CD4-positive, alpha-beta T cell treated with Interleukin-15 for 1 hour (primary cell): ENCODE measurements at regions not wholly inside any gene's neighbourhood (a gene's known extent, or its start where the extent isn't known, plus 50 kb on each side); places are given as distances from the start of the nearest gene placed in this dataset.

Experiments
- DNase-seq: peaks from one replicate; pipeline ENCODE4 v3.0.0-alpha.2; 2020

GRCh38 chr1:220983877-220984635 is 104.8 kb downstream of the HLX start:
- no peak for DNase-seq

DNA sequence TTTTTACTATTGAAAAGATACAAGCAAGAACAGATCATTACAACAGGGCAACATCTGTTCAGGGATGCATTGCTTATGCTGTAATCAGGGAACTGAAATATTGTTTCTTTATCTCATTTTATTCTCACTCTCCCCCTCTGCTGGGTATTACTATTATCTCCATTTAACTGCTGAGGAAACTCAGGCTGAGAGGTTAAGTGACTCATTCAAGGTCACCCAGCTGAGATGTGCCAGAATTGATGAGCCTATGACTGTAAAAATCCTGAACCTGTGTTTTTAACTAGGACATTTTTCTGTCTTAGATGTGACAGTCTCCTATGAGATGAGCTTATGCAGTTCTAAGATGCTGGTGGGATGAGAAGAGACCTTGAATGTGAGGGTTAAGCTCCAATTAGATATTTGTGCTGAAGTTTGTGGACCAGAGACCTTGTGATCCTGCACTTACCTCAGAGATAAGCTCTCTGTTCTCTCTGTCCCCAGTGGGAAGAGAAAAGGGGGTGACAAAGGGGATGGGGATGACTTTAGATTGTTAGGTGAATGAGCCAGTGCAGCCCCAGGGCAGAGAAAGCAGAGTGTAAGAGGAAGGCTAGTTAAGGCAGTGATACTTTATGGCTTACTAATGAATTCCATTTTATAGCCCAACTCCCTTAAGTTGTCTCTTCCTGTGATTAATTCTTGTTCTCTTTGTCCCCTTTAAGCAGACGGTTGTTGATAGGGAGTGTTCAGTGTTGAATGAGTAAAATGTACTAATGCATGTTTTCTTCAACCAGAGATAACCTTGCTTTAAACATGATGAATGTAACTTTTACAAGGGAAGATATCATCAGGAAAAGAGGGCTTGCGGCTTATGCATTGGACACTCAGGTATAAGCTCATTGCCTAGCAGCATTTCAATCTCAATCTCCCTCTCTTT is 111.4 kb downstream of the HLX start:
- no peak for DNase-seq

DNA sequence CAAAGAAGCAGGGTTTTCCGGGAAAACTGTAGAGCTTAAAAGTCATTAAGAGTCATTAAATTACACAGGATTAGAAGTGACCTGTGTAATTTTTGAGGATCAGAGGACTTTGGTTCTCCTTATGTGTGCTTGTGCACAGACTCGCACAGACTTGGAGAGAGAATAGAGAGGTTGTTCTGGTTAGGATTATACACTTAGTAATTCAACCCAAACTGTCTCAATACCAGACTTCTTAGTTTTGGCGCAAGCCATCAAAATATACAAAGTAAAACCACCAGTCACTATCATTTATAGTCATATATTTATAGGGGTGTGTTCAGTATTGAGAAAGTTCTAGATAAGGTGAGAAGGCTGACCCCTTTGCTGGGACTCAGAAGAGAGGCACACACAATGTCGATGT is 112.3 kb downstream of the HLX start:
- no peak for DNase-seq

DNA sequence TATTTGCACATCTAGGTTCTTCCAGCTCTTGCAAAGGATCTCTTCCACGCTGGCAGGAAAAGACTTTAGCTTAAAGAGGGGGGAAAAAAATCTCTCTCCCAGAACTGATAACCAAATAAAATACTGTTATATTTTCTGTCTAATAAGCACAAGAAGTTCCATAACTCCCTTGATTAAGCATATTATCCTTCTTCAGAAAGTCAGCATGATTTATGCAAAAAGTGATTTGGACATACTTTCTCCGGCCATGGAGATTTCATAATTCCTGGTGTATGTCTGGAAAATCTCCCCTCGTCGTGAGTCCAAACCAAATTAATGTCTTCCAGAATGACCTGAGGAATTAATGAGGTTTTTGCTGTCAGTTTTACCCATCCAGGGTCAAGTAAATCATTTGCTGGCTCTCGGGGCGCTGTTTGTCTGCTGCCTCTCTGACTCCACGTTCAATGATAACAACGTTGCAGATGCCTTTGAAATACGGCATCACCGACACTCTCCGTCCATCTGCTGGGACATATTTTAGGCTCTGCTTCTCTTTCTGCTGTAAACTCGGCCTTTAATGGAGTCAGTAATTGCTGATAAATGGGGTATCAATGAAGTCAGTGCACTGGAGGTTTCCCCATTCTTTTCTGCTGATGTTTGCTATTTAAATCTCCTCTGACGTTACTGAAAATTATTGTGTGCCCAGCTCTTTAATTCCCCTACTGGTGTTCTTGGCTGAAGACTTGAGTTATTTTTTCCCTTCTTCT is 112.9 kb downstream of the HLX start:
- no peak for DNase-seq

- DNase-seq, result no peak
Measured at GRCh38 chr1:220992705-220993052, 113.4 kb downstream of the HLX start.

- DNase-seq, result no peak
Measured at GRCh38 chr1:220994671-220995070, 115.4 kb downstream of the HLX start.

DNA sequence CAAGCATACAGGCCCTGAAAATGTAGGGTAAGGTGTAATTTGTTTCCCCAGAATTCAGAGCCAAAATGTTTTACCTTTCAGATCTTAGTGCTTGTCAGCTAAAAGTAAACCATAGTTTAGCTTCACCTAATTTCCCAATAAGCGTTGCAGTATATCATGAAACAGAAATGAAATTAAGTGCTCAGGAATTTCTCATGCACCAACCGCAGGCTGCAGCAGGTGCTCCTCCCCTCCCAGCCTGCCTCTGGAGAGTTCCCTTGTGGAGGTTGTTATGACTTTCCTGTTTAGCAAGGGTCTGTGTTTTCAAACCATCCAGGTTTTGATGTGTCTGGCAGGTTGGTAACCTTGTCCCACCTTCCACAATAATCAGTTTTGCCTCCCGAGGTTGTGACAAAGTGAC is 118.5 kb downstream of the HLX start:
- DNase-seq, result no peak

GRCh38 chr1:220999872-221000863 is 120.9 kb downstream of the HLX start:
- peak; percentile 37 for DNase-seq

- no peak for DNase-seq
Measured at GRCh38 chr1:221001167-221001566, 121.9 kb downstream of the HLX start.

- no peak for DNase-seq
Measured at GRCh38 chr1:221002601-221003000, 123.4 kb downstream of the HLX start.

DNA sequence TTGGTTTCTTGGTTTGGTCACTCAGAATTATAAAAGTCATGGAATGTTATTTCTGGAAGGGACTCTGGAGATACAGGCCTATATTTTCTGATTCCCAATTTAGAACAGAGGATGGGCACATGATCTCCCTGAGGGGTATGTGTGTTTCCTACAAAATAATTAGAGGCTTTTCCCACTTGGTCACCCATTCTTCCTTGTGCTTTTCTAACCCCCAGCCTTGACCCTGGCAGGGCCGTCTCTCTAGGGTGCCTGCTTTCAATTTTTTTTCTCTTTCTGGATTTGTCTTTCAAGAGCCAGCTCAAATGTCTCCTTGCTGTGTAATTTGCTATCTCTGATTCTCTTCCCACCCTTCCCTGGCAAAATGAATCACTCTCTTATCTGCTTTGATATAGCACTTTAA is 131.9 kb downstream of the HLX start:
- DNase-seq, result no peak

DNA sequence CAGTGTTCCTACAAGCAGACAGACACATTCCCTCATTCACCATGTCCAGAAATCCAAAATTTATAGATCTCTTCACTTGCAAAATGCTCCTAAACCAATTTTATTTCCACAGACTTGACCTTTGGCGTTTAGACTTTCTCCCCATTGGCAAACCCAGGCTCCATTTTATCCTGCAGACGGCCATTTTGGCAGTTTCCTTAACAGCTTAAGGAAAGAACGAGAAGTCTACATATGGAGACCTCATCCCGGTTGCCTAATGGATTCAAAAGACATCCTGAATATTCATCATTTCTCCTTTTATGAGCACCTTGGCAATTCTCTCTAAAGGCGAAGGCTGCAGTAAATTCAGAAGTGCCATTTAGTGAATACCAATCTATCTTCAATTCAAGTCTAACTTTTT is 132.9 kb downstream of the HLX start:
- no peak for DNase-seq

GRCh38 chr1:221013691-221014660 is 134.7 kb downstream of the HLX start:
- no peak for DNase-seq

GRCh38 chr1:221015159-221015790 is 136.0 kb downstream of the HLX start:
- no peak for DNase-seq

DNA sequence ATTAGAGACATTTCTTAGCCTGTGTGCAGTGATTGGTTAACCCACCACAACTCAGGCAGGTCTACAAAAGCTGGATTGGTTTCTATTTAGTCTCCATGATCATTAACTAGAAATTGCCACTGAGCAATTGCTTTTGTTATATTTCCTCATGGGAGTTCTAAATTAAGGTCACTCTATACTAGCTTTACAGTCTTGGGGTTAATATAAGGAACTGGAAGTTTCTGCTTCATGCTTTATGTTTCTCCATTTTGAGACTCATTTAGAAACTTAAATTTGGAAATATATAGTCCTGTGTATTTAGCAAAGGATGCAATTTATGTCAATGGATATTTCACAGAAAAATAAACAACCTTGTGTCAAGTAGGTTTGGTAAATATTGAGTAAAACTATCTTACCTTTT is 137.5 kb downstream of the HLX start:
- DNase-seq, result no peak

- no peak for DNase-seq
Measured at GRCh38 chr1:221018414-221018813, 139.2 kb downstream of the HLX start.

DNA sequence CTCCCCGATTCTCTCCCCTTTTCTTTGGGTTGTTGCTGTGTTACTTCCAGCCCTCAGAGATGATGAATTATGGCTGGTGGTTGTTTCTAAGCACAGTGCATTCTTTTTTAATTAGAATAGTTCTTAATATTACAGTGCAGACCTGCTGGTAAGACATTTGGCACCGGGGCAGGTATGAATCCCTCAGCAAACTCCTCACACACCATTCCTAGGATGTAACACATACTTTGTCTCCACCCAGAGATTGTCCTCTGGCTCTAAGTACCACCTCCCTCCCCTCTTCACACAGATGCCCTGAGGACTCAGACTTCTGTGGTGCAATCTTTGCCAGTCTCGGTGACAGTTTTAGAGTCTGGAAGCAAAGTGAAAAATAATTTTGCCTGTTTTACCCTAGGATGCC is 143.1 kb downstream of the HLX start:
- DNase-seq, result no peak

DNA sequence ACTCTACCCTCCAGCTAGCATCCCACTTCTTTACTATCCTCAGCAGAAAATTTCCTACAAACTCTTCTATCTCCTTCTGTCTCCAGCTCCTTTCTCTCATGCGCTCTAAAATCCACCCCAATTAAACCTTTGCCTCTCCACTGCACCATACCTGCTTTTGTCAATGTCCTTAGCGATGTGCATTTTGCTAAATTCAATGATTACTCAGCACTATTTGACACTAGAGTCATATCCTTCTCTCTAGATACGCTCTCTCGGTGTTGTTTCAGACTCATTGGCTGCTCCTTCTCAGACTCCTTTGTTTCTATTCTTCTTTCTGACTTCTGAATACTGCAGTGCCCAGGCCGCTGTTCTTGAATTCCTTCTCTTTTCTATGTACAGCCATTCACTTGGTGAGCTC is 144.2 kb downstream of the HLX start:
- no peak for DNase-seq

DNA sequence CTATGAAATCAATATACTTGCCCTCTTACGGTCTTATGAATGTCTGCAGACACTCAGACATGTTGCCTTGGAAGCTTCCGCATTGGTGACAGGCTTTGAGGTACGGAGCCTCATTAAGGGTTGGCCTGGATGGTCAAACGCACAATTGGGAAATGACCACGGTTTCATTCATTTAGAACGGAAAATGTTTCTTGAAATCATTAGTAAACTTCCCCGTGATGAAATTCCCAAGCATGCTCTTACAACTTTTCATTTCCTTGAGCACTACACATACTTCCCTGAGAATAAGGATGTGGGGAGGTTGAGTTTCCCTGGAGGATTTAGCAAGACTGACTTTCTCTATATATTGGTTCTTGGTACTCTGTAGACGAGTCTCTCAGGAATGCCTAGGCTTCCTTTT is 146.3 kb downstream of the HLX start:
- no peak for DNase-seq

DNA sequence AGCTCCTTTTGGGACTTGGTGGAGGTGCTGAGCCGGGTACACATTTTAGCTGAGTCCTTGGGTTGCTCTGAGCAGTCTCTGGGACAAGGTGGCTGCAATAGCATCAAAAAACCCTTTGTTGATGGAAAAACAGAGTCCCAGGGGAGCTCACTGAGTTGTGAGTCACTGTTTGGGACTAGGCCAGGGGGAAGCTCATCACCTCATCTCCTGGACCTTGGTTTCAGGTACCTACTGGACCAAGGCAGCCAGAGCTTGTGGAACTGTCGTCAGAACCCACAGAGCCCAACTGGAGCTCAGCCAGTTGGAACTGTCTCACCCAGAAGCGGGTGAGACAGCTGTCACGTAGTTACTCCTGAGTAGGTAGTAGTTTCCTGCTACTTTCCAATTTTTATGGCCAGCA is 146.7 kb downstream of the HLX start:
- DNase-seq, result peak; percentile 21
